Activated naive CD4-positive, alpha-beta T cell treated with anti-CD3 and anti-CD28 coated beads, Interleukin-2, amount 50 U/mL, for 24 hours (primary cell): ENCODE measurements at regions not wholly inside any gene's neighbourhood (a gene's known extent, or its start where the extent isn't known, plus 50 kb on each side); places are given as distances from the start of the nearest gene placed in this dataset.

ENCODE experiments used
- H3K27ac Mint-ChIP-seq: one replicate; pipeline ENCODE4 v1.8.0; 2021; ENCODE audit warnings: mild to moderate bottlenecking, mixed read lengths
- H3K27me3 Mint-ChIP-seq: one replicate; pipeline ENCODE4 v1.8.0; 2021; ENCODE audit warnings: mixed read lengths
- H3K36me3 Mint-ChIP-seq: one replicate; pipeline ENCODE4 v1.8.0; 2021; ENCODE audit warnings: mixed read lengths
- H3K4me1 Mint-ChIP-seq: one replicate; pipeline ENCODE4 v1.8.0; 2021; ENCODE audit warnings: mixed read lengths
- H3K4me3 Mint-ChIP-seq: one replicate; pipeline ENCODE4 v1.8.0; 2021; ENCODE audit warnings: mild to moderate bottlenecking, mixed read lengths
- H3K9me3 Mint-ChIP-seq: one replicate; pipeline ENCODE4 v1.8.0; 2021; ENCODE audit warnings: mixed read lengths

GRCh38 chr15:60086681-60087429 lies 82.7 kb downstream of the FOXB1 start:
- no peaks in the 10 kb centered on the region for H3K4me1 Mint-ChIP-seq
- no peak overlapping the region for H3K4me3 Mint-ChIP-seq
- no peak overlapping the region for H3K27ac Mint-ChIP-seq
- H3K9me3 Mint-ChIP-seq, result no peaks in the 10 kb centered on the region
- no peaks in the 10 kb centered on the region for H3K36me3 Mint-ChIP-seq
- no peaks in the 10 kb centered on the region for H3K27me3 Mint-ChIP-seq

GRCh38 chr15:60087561-60087960 lies 83.5 kb downstream of the FOXB1 start:
- Mint-ChIP-seq H3K27ac (no peak overlapping the region), H3K36me3 (no peaks in the 10 kb centered on the region), H3K4me1 (no peaks in the 10 kb centered on the region), H3K9me3 (no peaks in the 10 kb centered on the region), H3K4me3 (no peak overlapping the region), H3K27me3 (no peaks in the 10 kb centered on the region)

- Mint-ChIP-seq H3K4me3 (no peak overlapping the region), H3K36me3 (no peaks in the 10 kb centered on the region), H3K9me3 (no peaks in the 10 kb centered on the region), H3K4me1 (no peaks in the 10 kb centered on the region), H3K27ac (no peak overlapping the region), H3K27me3 (peaks cover 1% of the 10 kb centered on the region)
Observed at GRCh38 chr15:60090747-60091146, 86.6 kb downstream of the FOXB1 start.

DNA sequence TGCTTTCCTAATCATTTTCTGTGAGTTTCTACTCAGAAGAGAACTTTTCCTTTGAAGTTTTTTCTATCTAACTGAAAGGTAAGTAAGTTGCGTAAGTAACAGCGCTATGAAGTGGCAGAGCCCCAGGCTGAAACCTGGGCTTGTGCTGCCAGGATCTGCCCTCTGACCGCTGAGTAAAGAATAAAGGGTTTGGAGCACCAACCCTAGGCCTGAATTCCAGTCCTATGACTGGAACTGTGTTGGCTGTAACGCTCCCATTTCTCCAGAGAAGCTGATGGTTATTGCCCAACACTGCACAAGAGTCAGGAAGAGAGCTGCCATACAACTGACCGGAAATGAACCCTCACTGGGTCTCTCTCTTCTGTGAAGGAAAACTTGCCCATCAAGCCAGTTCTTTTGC lies 87.0 kb downstream of the FOXB1 start:
- no peaks in the 10 kb centered on the region for H3K9me3 Mint-ChIP-seq
- no peaks in the 10 kb centered on the region for H3K36me3 Mint-ChIP-seq
- H3K4me3 Mint-ChIP-seq, result no peak overlapping the region
- no peaks in the 10 kb centered on the region for H3K4me1 Mint-ChIP-seq
- H3K27ac Mint-ChIP-seq, result no peak overlapping the region
- H3K27me3 Mint-ChIP-seq, result peaks cover 1% of the 10 kb centered on the region

DNA sequence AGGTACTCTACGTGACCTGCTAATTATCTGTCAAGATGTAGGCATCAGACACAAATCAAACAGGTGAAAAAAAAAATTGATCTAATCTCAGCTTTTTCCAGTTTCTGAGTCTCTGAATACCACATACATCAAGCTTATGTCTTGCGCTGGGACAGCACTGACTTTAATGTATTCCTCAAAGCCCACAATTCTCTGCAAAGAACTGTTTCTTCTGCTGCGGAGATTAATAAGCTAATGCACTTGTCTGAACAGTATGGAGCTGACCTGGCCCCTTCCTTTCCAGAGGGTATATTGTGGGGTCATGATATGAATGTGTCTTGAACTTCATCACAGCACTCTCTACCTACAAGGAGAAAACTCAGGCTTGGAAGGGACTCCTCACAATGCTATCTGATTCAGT lies 87.8 kb downstream of the FOXB1 start:
- H3K4me3 Mint-ChIP-seq, result no peak overlapping the region
- peaks cover 1% of the 10 kb centered on the region for H3K27me3 Mint-ChIP-seq

GRCh38 chr15:60093273-60094067 lies 89.4 kb downstream of the FOXB1 start:
- H3K36me3 Mint-ChIP-seq, result no peaks in the 10 kb centered on the region
- peaks cover 1% of the 10 kb centered on the region for H3K27me3 Mint-ChIP-seq
- no peaks in the 10 kb centered on the region for H3K9me3 Mint-ChIP-seq
- H3K4me1 Mint-ChIP-seq, result no peaks in the 10 kb centered on the region
- H3K4me3 Mint-ChIP-seq, result no peak overlapping the region
- H3K27ac Mint-ChIP-seq, result no peak overlapping the region

More for the DNA sequence above, 87.8 kb downstream of the FOXB1 start:
- no peaks in the 10 kb centered on the region for H3K36me3 Mint-ChIP-seq
- no peaks in the 10 kb centered on the region for H3K4me1 Mint-ChIP-seq
- H3K9me3 Mint-ChIP-seq, result no peaks in the 10 kb centered on the region
- no peak overlapping the region for H3K27ac Mint-ChIP-seq

GRCh38 chr15:60095711-60096110 lies 91.6 kb downstream of the FOXB1 start:
- H3K27ac Mint-ChIP-seq, result no peak overlapping the region
- no peaks in the 10 kb centered on the region for H3K9me3 Mint-ChIP-seq
- H3K4me1 Mint-ChIP-seq, result no peaks in the 10 kb centered on the region
- H3K4me3 Mint-ChIP-seq, result no peak overlapping the region
- peaks cover 1% of the 10 kb centered on the region for H3K27me3 Mint-ChIP-seq
- no peaks in the 10 kb centered on the region for H3K36me3 Mint-ChIP-seq

GRCh38 chr15:60096157-60096556 lies 92.0 kb downstream of the FOXB1 start:
- H3K4me1 Mint-ChIP-seq, result no peaks in the 10 kb centered on the region
- no peak overlapping the region for H3K27ac Mint-ChIP-seq
- no peaks in the 10 kb centered on the region for H3K36me3 Mint-ChIP-seq
- no peak overlapping the region for H3K4me3 Mint-ChIP-seq
- no peaks in the 10 kb centered on the region for H3K9me3 Mint-ChIP-seq
- H3K27me3 Mint-ChIP-seq, result peaks cover 1% of the 10 kb centered on the region

DNA sequence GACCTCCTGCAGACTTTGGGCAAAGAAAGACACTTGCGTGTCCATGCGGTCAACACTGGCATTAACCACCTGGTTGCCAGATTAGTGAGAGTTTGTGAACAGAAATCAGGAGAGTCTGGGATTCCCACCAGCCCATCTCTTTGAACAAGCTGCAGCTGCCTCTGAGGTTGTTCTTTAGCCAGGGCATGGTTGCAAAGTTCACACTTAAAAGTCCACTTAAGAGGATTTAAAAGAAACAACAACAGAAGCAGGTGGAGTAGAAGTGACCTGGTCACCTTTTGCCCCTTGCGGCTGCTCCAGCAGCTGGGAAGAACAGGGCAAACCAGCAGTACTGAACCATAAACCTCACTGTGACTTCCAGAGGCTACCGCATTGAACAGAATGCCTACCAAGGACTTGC lies 97.3 kb downstream of the FOXB1 start:
- H3K4me1 Mint-ChIP-seq, result no peaks in the 10 kb centered on the region
- no peaks in the 10 kb centered on the region for H3K36me3 Mint-ChIP-seq
- H3K27me3 Mint-ChIP-seq, result peaks cover 1% of the 10 kb centered on the region
- no peak overlapping the region for H3K27ac Mint-ChIP-seq
- H3K9me3 Mint-ChIP-seq, result no peaks in the 10 kb centered on the region
- no peak overlapping the region for H3K4me3 Mint-ChIP-seq

DNA sequence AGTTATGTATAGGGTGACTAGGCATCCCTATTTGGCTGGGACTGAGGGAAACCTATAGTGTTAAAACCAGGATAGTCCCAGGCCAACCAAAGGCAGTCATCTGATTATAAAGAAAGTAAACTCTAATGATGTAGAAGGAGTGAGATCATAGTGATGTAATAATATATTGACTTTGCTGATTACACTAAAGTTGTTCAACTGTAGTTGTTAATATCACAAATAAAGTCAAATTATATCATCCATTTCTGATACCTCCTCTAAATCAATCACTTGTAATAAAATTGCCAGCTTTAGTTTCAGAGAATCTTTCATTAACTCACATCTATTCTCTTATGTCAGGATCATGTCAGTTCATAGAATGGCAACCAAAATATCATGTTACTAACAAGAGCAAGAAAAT lies 98.6 kb downstream of the FOXB1 start:
- Mint-ChIP-seq H3K27me3 (peaks cover 2% of the 10 kb centered on the region), H3K27ac (no peak overlapping the region)

DNA sequence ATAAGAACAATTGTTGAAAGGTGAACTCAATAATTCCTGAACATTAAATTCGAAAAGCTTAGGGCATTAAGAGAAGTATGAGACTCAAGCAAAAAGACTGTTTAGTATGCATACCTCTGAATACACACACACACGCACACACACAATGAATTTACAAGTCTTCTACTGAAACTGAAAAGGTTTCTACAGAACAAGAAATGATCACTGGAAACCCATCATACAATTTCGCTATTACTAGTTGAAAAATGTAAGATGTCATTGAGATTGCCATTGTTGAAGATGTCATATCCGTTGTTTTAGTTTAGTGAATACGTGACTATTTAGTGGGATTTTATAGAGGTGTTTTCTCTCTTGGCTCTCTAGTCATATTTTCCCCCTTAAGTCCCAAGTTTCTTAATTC lies 106.8 kb downstream of the FOXB1 start:
- H3K4me3 Mint-ChIP-seq, result no peak overlapping the region

More for the DNA sequence above, 98.6 kb downstream of the FOXB1 start:
- no peaks in the 10 kb centered on the region for H3K4me1 Mint-ChIP-seq
- H3K4me3 Mint-ChIP-seq, result no peak overlapping the region
- H3K9me3 Mint-ChIP-seq, result no peaks in the 10 kb centered on the region
- no peaks in the 10 kb centered on the region for H3K36me3 Mint-ChIP-seq

DNA sequence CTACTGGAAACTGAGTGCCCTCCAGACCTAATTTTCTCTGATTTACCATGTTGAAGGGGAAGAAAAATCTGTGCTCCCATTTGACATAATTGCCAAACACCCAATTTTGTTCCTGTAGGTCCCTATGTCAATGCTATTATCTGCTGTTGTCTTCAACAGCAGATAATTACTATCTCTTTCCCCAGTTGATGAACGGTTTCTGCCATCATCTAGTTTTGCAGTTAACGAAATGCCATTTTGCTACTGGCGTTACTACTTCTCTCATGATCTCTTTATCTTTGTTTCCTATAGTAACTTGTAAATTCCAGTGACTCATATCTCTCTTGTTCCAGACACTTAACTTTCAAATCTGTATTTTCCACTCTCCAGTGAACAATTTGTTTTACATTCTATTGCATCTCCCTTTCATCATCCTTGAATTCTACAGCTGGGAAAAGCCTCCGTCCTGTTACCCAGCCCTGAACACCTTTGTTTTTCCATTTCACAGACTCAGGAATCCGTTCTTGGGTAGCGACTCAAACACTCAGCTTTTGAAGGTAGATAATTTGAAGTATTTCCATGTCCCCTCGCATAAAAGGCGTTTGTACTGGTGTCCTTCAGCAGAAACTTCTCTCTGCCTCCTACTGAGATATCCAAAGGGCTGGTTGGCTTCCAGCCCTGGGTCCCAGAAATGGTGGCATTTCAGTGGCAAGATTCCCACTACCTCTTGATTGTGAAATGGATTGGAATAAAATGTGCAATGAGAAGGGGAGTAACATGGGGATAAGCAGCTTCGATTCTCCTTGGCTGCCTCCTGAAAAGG lies 111.7 kb downstream of the FOXB1 start:
- Mint-ChIP-seq H3K27me3 (no peaks in the 10 kb centered on the region), H3K4me1 (peaks cover 17% of the 10 kb centered on the region), H3K4me3 (no peak overlapping the region), H3K9me3 (no peaks in the 10 kb centered on the region), H3K27ac (no peak overlapping the region), H3K36me3 (no peaks in the 10 kb centered on the region)

More for the DNA sequence above, 106.8 kb downstream of the FOXB1 start:
- H3K4me1 Mint-ChIP-seq, result peaks cover 9% of the 10 kb centered on the region
- peaks cover 1% of the 10 kb centered on the region for H3K27me3 Mint-ChIP-seq
- H3K36me3 Mint-ChIP-seq, result no peaks in the 10 kb centered on the region
- no peaks in the 10 kb centered on the region for H3K9me3 Mint-ChIP-seq
- H3K27ac Mint-ChIP-seq, result no peak overlapping the region

GRCh38 chr15:60116456-60117089 lies 112.5 kb downstream of the FOXB1 start:
- H3K27ac Mint-ChIP-seq, result no peak overlapping the region

DNA sequence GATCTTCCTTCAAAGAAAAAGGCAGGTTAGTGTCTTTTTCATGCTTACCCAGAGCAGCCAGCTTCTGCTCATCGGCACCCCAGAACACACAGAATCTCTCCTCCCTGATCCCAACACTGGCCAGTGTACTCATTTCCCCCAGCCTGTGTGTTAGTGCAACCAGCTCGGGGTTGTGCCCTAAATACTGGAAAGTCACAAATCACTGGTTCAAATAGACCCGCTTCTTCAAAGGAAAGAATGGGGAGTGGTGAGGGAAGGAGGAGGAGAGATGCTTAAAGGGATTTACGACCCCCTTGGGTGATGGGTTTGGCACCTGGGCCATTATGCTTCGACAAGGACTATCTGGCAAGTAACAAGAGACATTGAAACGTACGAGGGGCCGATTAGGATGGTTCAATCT lies 114.0 kb downstream of the FOXB1 start:
- H3K27ac Mint-ChIP-seq, result no peak overlapping the region
- no peaks in the 10 kb centered on the region for H3K27me3 Mint-ChIP-seq
- H3K36me3 Mint-ChIP-seq, result no peaks in the 10 kb centered on the region
- peaks cover 17% of the 10 kb centered on the region for H3K4me1 Mint-ChIP-seq
- H3K9me3 Mint-ChIP-seq, result no peaks in the 10 kb centered on the region
- no peak overlapping the region for H3K4me3 Mint-ChIP-seq

More at GRCh38 chr15:60116456-60117089, 112.5 kb downstream of the FOXB1 start:
- Mint-ChIP-seq H3K4me1 (peaks cover 17% of the 10 kb centered on the region), H3K36me3 (no peaks in the 10 kb centered on the region), H3K4me3 (no peak overlapping the region), H3K9me3 (no peaks in the 10 kb centered on the region), H3K27me3 (no peaks in the 10 kb centered on the region)

DNA sequence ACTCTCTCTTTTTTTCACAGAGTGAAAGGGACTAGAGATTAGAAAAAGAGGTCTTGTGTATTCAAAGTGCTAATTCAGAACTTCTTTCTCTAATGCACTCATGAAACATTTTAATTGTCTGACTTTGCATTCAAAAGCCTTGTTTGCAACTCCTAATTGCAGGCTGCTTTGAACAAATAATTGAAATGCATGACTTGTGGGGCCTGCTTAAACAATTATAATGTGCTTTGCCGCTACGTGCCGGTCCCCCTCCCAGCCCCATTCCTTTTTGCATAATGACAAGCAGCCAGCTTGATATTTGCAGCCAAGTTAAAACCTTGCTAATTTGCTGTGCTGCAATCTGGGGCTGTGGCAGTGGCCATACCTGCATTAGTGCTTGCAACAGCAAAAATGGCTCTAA lies 114.5 kb downstream of the FOXB1 start:
- Mint-ChIP-seq H3K4me3 (no peak overlapping the region), H3K4me1 (peaks cover 17% of the 10 kb centered on the region), H3K27ac (no peak overlapping the region)

More for the DNA sequence above, 114.5 kb downstream of the FOXB1 start:
- Mint-ChIP-seq H3K27me3 (no peaks in the 10 kb centered on the region), H3K9me3 (no peaks in the 10 kb centered on the region), H3K36me3 (no peaks in the 10 kb centered on the region)
